ENCODE measurements at regions not wholly inside any gene's neighbourhood (a gene's known extent, or its start where the extent isn't known, plus 50 kb on each side); places are given as distances from the start of the nearest gene placed in this dataset.

GRCh38 chr9:88642336-88642735 is 107.4 kb downstream of the NXNL2 start:
- no peaks in the 10 kb centered on the region for H3K36me3 ChIP-seq
- no peaks in the 10 kb centered on the region for H3K9me3 ChIP-seq
- TF ChIP-seq POLR2A (IDR thresholded peaks at IDR 0.05), result no peak
- no peak for TF ChIP-seq CTCF (IDR thresholded peaks at IDR 0.05)
- H3K4me1 ChIP-seq, result no peaks in the 10 kb centered on the region
- H3K27me3 ChIP-seq, result no peaks in the 10 kb centered on the region
- no peak overlapping the region for H3K27ac ChIP-seq
- intact Hi-C loops (cut with DNase I; ENCODE audit: low total_unique reads), result no loop called here
- no peak overlapping the region for H3K4me3 ChIP-seq
- DNase-seq, result no peak

GRCh38 chr9:88643931-88644330 is 109.0 kb downstream of the NXNL2 start:
- H3K27ac ChIP-seq, result no peak overlapping the region
- intact Hi-C loops (cut with DNase I; ENCODE audit: low total_unique reads), result no loop called here

GRCh38 chr9:88645172-88645878 is 110.3 kb downstream of the NXNL2 start:
- no peak for TF ChIP-seq POLR2A (IDR thresholded peaks at IDR 0.05)
- no peak for TF ChIP-seq CTCF (IDR thresholded peaks at IDR 0.05)
- Histone ChIP-seq H3K4me1 (no peaks in the 10 kb centered on the region), H3K27me3 (no peaks in the 10 kb centered on the region), H3K9me3 (no peaks in the 10 kb centered on the region), H3K36me3 (no peaks in the 10 kb centered on the region), H3K4me3 (no peak overlapping the region), H3K27ac (peak overlapping the region; percentile 26 to 52)
- DNase-seq, result no peak
- intact Hi-C loops (cut with DNase I; ENCODE audit: low total_unique reads), result no loop called here

More at GRCh38 chr9:88643931-88644330, 109.0 kb downstream of the NXNL2 start:
- DNase-seq, result no peak
- H3K4me3 ChIP-seq, result no peak overlapping the region
- no peaks in the 10 kb centered on the region for H3K4me1 ChIP-seq
- no peaks in the 10 kb centered on the region for H3K27me3 ChIP-seq
- H3K36me3 ChIP-seq, result no peaks in the 10 kb centered on the region
- TF ChIP-seq POLR2A (IDR thresholded peaks at IDR 0.05) (no peak), CTCF (IDR thresholded peaks at IDR 0.05) (no peak)
- H3K9me3 ChIP-seq, result no peaks in the 10 kb centered on the region

GRCh38 chr9:88645879-88646199 is 110.9 kb downstream of the NXNL2 start:
- Histone ChIP-seq H3K9me3 (no peaks in the 10 kb centered on the region), H3K27me3 (no peaks in the 10 kb centered on the region), H3K4me3 (no peak overlapping the region), H3K4me1 (no peaks in the 10 kb centered on the region), H3K27ac (peak overlapping the region; percentile 26 to 52), H3K36me3 (no peaks in the 10 kb centered on the region)
- TF ChIP-seq CTCF (IDR thresholded peaks at IDR 0.05) (no peak), POLR2A (IDR thresholded peaks at IDR 0.05) (no peak)
- intact Hi-C loops (cut with DNase I; ENCODE audit: low total_unique reads), result no loop called here
- DNase-seq, result no peak

GRCh38 chr9:88646539-88647300 is 111.7 kb downstream of the NXNL2 start:
- TF ChIP-seq POLR2A (IDR thresholded peaks at IDR 0.05) (no peak), CTCF (IDR thresholded peaks at IDR 0.05) (no peak)
- Histone ChIP-seq H3K4me1 (no peaks in the 10 kb centered on the region), H3K27ac (no peak overlapping the region), H3K9me3 (no peaks in the 10 kb centered on the region), H3K27me3 (no peaks in the 10 kb centered on the region), H3K4me3 (no peak overlapping the region), H3K36me3 (no peaks in the 10 kb centered on the region)
- DNase-seq, result no peak
- intact Hi-C loops (cut with DNase I; ENCODE audit: low total_unique reads), result no loop called here
